NT2/D1 (cell line): ENCODE measurements at regions not wholly inside any gene's neighbourhood (a gene's known extent, or its start where the extent isn't known, plus 50 kb on each side); places are given as distances from the start of the nearest gene placed in this dataset.

Experiments used
- SUZ12 ChIP-seq: IDR thresholded peaks from 2 replicates; pipeline ENCODE4 v1.6.1; 2011; ENCODE audit not compliant: insufficient read length, insufficient read depth; ENCODE audit errors: extremely low read depth
- YY1 ChIP-seq: IDR thresholded peaks from 2 replicates; pipeline ENCODE4 v1.6.1; 2011; ENCODE audit not compliant: insufficient read length, insufficient read depth

DNA sequence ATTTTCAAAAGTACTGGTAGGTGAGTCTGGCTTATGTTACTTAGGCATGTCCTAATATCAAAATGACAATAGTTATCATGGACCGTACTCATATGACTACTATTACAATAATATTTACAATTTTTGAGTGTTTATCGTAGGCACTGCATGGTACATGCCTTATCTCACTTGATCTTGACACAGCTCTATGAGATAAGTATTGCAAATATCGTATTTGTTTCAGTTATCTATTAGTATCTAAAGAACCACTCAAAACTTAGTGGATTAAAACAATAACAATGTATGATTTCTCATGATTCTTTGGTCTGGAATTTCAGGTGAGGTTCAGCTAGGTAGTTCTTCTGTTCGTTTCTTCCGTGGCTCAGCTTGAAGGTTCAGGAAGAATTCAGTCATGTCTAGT lies 59.7 kb upstream of the XCR1 start:
- TF ChIP-seq SUZ12 (no peak), YY1 (no peak)
